AML-193 (cell line): ENCODE measurements at regions not wholly inside any gene's neighbourhood (a gene's known extent, or its start where the extent isn't known, plus 50 kb on each side); places are given as distances from the start of the nearest gene placed in this dataset.
"Not testable (repeated sequence)": the region's sequence is repeated elsewhere in the genome, so short reads cannot be mapped to it uniquely, and the experiment has no call there.

Experiments
- DNase-seq, 2 experiments: peaks; one replicate each; lab custom pipeline; 2025; lab: John Stamatoyannopoulos, UW

DNA sequence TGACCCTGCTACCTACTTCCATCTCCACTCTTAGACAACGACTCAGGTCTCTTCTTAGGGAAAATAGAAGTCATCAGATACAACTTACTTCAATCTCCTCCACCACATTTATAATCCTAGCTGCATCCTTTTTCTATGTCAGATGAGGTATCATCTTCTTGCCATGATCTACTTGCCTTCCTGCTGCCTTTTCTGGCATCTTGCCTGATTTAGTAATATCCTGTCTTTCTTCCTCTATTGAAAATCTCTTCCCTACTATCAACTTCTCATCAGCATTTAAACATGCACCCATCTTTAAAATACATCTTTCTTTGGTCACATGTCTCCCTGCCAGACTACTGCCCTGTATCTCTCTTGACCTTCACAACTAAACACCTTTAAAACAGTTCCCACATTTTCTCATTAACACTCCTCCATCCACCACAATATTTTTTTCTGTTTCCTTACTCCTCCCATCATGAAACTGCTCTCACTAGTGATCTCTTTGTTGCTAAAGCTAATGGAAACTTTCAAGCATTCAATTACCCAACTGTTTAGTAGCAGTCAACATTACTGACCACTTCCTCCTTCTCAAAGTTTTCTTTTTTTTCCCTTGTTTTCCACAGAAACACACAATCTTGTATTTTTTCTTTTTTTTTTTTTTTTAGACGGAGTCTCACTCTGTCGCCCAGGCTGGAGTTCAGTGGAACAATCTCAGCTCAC, 100.8 kb upstream of the CXorf66 start:
- DNase-seq, result no peak

DNA sequence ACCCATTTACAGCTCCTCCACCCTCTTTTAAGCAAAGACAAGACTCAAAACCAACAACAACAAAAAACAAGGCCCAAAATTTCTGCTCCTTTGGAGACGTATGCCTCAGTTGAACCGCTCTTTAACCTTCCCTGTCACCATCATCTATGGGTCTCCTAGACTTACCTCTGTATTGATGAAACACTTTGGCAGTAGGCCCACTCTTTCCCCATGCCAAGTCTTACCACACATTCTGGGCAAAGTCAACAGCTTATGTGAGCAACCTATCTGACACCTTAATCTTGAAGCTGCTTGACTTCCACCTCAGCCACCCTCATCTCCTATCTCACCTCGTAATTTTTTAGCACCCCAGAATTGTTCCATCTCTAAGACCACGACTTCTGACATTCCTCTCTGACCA, 99.7 kb upstream of the CXorf66 start:
- no peak for DNase-seq

DNA sequence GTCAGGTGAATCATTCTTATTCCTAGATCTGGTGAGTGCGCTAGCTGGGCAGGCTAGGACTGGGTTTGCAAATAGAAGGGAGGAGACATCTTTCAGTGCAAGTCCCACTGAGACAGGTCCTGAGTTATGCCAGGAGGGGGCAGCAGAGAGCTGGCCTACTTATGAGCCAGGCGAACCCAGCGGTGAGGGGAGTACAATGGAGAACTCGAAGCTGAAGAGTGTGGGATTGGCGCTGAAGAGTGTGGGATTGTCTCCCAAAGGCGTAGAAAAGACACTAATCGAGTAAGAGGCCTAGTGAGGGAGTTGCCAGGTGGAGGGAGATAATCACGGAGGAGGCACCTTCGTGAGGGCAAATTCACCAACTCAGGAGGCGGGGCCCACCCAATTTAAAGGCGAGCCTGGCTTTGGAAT, 91.7 kb upstream of the CXorf66 start:
- DNase-seq, result peak; percentile 6 to 32

DNA sequence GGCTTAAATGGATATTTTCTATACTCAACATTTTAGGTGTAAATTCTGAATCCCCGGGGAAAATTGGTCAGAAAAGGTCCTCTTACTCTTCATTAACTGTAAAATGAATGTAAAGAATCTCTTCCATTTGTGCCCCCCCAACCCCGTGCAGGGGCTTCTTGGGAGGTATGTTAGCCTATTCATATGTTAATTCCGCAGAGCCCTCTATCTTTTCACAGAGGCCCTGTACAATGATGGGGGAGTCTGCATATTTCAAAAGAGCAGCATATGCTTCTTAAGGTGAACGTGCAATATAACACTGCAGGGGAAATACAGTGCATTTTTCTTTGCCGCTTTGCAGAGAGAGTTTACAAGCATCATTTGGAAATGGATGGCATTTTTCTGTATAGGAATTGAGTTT, 88.5 kb upstream of the CXorf66 start:
- DNase-seq, result no peak

DNA sequence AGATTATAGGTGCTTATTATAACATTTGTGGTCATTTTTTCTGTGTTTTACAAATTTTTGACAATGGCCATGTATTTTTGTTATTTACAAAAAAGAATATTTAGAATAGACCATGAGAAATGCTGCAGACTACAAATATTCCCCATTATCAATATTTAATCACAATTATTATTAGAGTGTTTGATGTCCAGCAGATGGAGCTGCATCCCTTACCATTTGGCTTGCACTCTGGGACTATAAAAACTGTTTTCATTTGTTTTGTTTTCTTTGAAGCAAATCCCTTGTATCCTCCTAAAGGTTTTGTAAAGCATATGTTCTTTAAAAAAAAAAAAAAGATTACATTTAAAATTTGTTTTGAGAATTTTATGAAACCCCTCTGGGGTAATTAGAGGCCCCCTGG, 85.6 kb upstream of the CXorf66 start:
- no peak for DNase-seq

DNA sequence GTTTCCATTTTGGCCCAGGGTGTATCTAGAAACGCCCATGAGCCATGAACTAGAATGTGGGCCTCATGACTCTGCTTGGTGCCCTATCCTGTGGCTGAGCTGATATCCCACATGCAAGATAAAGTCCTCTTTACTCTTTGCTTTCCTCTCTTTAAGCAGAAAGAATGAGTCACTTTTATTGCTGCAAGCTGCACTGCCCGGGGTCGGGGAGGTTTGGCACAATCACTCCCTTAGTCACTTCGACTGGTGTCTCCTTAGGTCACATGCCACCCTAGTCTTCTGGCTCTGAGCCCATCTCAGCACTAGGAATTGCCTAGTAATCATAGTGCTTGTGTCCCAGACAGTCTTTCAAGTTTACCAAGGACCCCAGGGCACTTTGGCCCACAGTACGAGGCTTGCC, 75.1 kb upstream of the CXorf66 start:
- DNase-seq, result no peak

DNA sequence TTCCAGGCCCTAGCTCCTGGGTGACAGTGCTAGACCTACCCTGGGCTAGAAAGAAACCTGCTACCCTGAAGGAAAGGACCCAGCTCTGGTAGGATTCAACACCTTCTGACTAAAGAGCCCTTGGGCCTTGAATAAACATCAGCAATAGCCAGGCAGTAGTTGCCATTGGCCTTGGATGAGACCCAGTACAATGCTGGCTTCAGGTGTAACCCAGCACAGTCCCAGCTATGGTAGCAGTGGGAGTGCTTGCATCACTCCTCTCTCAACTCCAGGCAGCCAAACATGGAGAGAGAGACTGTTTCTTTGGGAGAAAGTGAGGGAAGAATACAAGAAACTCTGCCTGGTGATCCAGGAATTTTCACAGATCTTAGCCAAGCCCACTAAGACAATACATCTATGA, 73.5 kb upstream of the CXorf66 start:
- no peak for DNase-seq

DNA sequence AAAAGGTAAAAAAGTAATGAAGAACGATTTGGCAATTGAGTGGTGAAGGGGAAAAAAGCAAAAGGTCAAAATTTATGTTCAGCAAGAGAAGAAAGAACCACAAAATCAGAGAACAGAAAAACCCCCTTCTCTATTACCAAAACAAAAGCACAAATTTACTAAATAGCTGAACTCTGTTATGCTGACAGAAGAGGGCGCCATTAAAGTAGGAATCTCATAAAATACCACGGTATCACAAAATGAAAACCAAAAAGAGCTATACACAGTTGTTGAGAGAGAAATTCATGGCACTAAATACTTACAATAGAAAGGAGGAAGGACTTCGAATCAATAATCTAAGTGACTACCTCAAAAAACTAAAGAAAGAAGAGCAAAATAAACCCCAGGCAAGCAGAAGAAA, 69.6 kb upstream of the CXorf66 start:
- DNase-seq, result no peak

DNA sequence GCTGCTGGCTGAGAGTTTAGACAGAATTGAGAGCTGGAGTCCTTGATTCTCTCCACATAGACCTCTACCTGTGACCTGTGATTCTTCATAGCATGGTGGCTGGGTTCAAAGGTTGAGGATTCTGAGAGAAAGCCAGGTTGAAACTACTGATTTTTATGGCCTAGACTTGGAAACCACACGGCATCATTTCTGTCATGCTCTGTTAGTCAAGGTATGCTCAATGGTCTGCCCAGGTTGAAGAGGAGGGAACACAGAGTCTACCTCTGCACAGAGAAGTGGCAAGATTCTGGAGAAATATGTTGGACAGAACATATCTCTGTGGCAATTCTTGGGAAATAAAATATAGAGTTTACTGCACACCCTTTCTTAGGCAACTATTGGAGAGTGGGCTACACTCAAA, 57.2 kb upstream of the CXorf66 start:
- no peak for DNase-seq

DNA sequence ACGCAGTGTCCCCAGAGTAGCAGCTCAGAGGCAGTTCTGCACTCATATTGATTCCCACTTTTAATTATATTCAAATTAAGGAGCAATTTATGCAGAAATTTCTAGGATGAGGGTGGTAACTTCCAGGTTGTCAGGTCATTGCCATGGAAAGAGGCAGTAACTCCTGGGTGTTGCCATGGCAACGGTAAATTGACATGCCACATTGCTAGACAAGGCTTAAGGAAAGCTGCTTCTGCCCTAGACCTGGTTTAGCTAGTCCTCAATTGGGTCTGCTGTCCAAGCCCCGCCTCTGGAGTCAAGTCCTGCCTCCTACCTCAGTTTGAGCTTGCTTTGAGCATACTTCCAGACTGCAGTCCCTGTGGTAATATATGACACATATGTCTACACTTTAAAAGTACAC, 53.8 kb upstream of the CXorf66 start:
- DNase-seq, result not testable (repeated sequence)
